Neural crest cell (in vitro differentiated cells): ENCODE measurements at regions not wholly inside any gene's neighbourhood (a gene's known extent, or its start where the extent isn't known, plus 50 kb on each side); places are given as distances from the start of the nearest gene placed in this dataset.

ENCODE experiments used
- DNase-seq: peaks from one replicate; pipeline ENCODE4 v3.0.0; 2021; ENCODE audit warnings: low read depth, mixed read lengths, low spot score
- H3K27ac Mint-ChIP-seq: one replicate; pipeline ENCODE4 v1.8.0; 2021; ENCODE audit warnings: mild to moderate bottlenecking, mixed read lengths; ENCODE audit not compliant: unreplicated experiment
- H3K27me3 Mint-ChIP-seq: 2 replicates; pipeline ENCODE4 v1.8.0; 2021; ENCODE audit warnings: low read depth, mild to moderate bottlenecking, mixed read lengths
- H3K36me3 Mint-ChIP-seq: 2 replicates; pipeline ENCODE4 v1.8.0; 2021; ENCODE audit warnings: low read depth, mild to moderate bottlenecking, mixed read lengths
- H3K4me1 Mint-ChIP-seq: 2 replicates; pipeline ENCODE4 v1.8.0; 2021; ENCODE audit warnings: mixed read lengths
- H3K4me3 Mint-ChIP-seq: one replicate; pipeline ENCODE4 v1.8.0; 2021; ENCODE audit warnings: mild to moderate bottlenecking, mixed read lengths
- H3K9me3 Mint-ChIP-seq: 2 replicates; pipeline ENCODE4 v1.8.0; 2021; ENCODE audit warnings: mixed read lengths
- CTCF ChIP-seq: fragments of 200-600 bp; sonication (generic); conservative IDR thresholded peaks from 2 replicates; pipeline ENCODE4 v1.5.0; 2021; ENCODE audit warnings: antibody characterized with exemption, mild to moderate bottlenecking

- H3K4me3 Mint-ChIP-seq, result no peak overlapping the region
- H3K27ac Mint-ChIP-seq, result no peak overlapping the region
- TF ChIP-seq CTCF, result no peak
- no peaks in the 10 kb centered on the region for H3K36me3 Mint-ChIP-seq
- peaks cover 12% of the 10 kb centered on the region for H3K4me1 Mint-ChIP-seq
- H3K27me3 Mint-ChIP-seq, result no peaks in the 10 kb centered on the region
- DNase-seq, result no peak
- no peaks in the 10 kb centered on the region for H3K9me3 Mint-ChIP-seq
Measured at GRCh38 chr15:39442898-39443297, 138.0 kb upstream of the THBS1 start.

- H3K4me3 Mint-ChIP-seq, result no peak overlapping the region
- H3K27ac Mint-ChIP-seq, result no peak overlapping the region
- H3K27me3 Mint-ChIP-seq, result no peaks in the 10 kb centered on the region
- no peak for DNase-seq
- peaks cover 16% of the 10 kb centered on the region for H3K4me1 Mint-ChIP-seq
- no peaks in the 10 kb centered on the region for H3K9me3 Mint-ChIP-seq
- no peak for TF ChIP-seq CTCF
- H3K36me3 Mint-ChIP-seq, result no peaks in the 10 kb centered on the region
Measured at GRCh38 chr15:39443659-39444219, 137.1 kb upstream of the THBS1 start.

GRCh38 chr15:39444735-39445470 is 136.0 kb upstream of the THBS1 start:
- Mint-ChIP-seq H3K36me3 (no peaks in the 10 kb centered on the region), H3K9me3 (no peaks in the 10 kb centered on the region), H3K4me3 (no peak overlapping the region), H3K27ac (no peak overlapping the region), H3K27me3 (no peaks in the 10 kb centered on the region), H3K4me1 (peaks cover 16% of the 10 kb centered on the region)
- DNase-seq, result no peak
- no peak for TF ChIP-seq CTCF

GRCh38 chr15:39445931-39446330 is 134.9 kb upstream of the THBS1 start:
- H3K36me3 Mint-ChIP-seq, result no peaks in the 10 kb centered on the region
- H3K27me3 Mint-ChIP-seq, result no peaks in the 10 kb centered on the region
- peaks cover 16% of the 10 kb centered on the region for H3K4me1 Mint-ChIP-seq
- no peaks in the 10 kb centered on the region for H3K9me3 Mint-ChIP-seq
- no peak overlapping the region for H3K27ac Mint-ChIP-seq
- no peak overlapping the region for H3K4me3 Mint-ChIP-seq
- no peak for DNase-seq
- TF ChIP-seq CTCF, result no peak

- no peak for DNase-seq
- Mint-ChIP-seq H3K4me1 (peaks cover 16% of the 10 kb centered on the region), H3K9me3 (no peaks in the 10 kb centered on the region), H3K36me3 (no peaks in the 10 kb centered on the region), H3K27me3 (no peaks in the 10 kb centered on the region), H3K27ac (no peak overlapping the region), H3K4me3 (no peak overlapping the region)
- no peak for TF ChIP-seq CTCF
Measured at GRCh38 chr15:39447346-39447745, 133.5 kb upstream of the THBS1 start.
